IPS DF 4.7 (cell line): ENCODE measurements at regions not wholly inside any gene's neighbourhood (a gene's known extent, or its start where the extent isn't known, plus 50 kb on each side); places are given as distances from the start of the nearest gene placed in this dataset.
A peak's percentile ranks its signal among the peaks of the same experiment; 100 is the strongest.

ENCODE experiments used
- DNase-seq: peaks from one replicate; pipeline ENCODE4 v3.0.0-alpha.2; 2013; ENCODE audit warnings: low spot score; ENCODE audit errors: extremely low read depth

GRCh38 chr18:2100694-2101213, 470.6 kb downstream of the METTL4 start:
- no peak for DNase-seq

GRCh38 chr18:2102022-2102421, 469.3 kb downstream of the METTL4 start:
- no peak for DNase-seq

GRCh38 chr18:2103299-2103698, 468.0 kb downstream of the METTL4 start:
- no peak for DNase-seq

GRCh38 chr18:2104620-2105462, 466.5 kb downstream of the METTL4 start:
- DNase-seq: peak; percentile 51

- DNase-seq: no peak
Measured at GRCh38 chr18:2108591-2108990, 462.7 kb downstream of the METTL4 start.

- no peak for DNase-seq
Measured at GRCh38 chr18:2111456-2111855, 459.8 kb downstream of the METTL4 start.

- no peak for DNase-seq
Measured at GRCh38 chr18:2112435-2113045, 458.8 kb downstream of the METTL4 start.

- DNase-seq: no peak
Measured at GRCh38 chr18:2114289-2114688, 457.0 kb downstream of the METTL4 start.

GRCh38 chr18:2114765-2115164, 456.5 kb downstream of the METTL4 start:
- no peak for DNase-seq

GRCh38 chr18:2121224-2121623, 450.1 kb downstream of the METTL4 start:
- no peak for DNase-seq

- no peak for DNase-seq
Measured at GRCh38 chr18:2123077-2123476, 448.2 kb downstream of the METTL4 start.

- no peak for DNase-seq
Measured at GRCh38 chr18:2134364-2134763, 436.9 kb downstream of the METTL4 start.

- DNase-seq: no peak
Measured at GRCh38 chr18:2135309-2135708, 436.0 kb downstream of the METTL4 start.

- no peak for DNase-seq
Measured at GRCh38 chr18:2138552-2138951, 432.8 kb downstream of the METTL4 start.

GRCh38 chr18:2139691-2140090, 431.6 kb downstream of the METTL4 start:
- no peak for DNase-seq

- no peak for DNase-seq
Measured at GRCh38 chr18:2143636-2144035, 427.7 kb downstream of the METTL4 start.

- DNase-seq: no peak
Measured at GRCh38 chr18:2144811-2145210, 426.5 kb downstream of the METTL4 start.

GRCh38 chr18:2146092-2146491, 425.2 kb downstream of the METTL4 start:
- DNase-seq: no peak

- DNase-seq: no peak
Measured at GRCh38 chr18:2146754-2147153, 424.6 kb downstream of the METTL4 start.

GRCh38 chr18:2147476-2148230, 423.7 kb downstream of the METTL4 start:
- DNase-seq: no peak

- DNase-seq: no peak
Measured at GRCh38 chr18:2148823-2149222, 422.5 kb downstream of the METTL4 start.

- DNase-seq: no peak
Measured at GRCh38 chr18:2150566-2150965, 420.7 kb downstream of the METTL4 start.
